GM23248 (cell line): ENCODE measurements at regions not wholly inside any gene's neighbourhood (a gene's known extent, or its start where the extent isn't known, plus 50 kb on each side); places are given as distances from the start of the nearest gene placed in this dataset.
A peak's percentile ranks its signal among the peaks of the same experiment; 100 is the strongest.

Experiments used
- DNase-seq: peaks from one replicate; pipeline ENCODE4 v3.0.0-alpha.2; 2015
- H2AFZ ChIP-seq: fragments of 200-600 bp; sonication (generic); 2 replicates; pipeline ENCODE4 v1.6.1; 2016; ENCODE audit warnings: antibody characterized with exemption
- H3F3A ChIP-seq: fragments of 200-600 bp; sonication (generic); 2 replicates; pipeline ENCODE4 v1.6.1; 2016; ENCODE audit warnings: mild to moderate bottlenecking, antibody characterized with exemption, mixed run types; ENCODE audit not compliant: insufficient read depth
- H3K27ac ChIP-seq: fragments of 200-600 bp; sonication (generic); 2 replicates; pipeline ENCODE4 v1.5.1; 2016; ENCODE audit warnings: mild to moderate bottlenecking
- H3K27me3 ChIP-seq: fragments of 200-600 bp; sonication (generic); replicated peaks from 2 replicates; pipeline ENCODE4 v1.6.1; 2016; ENCODE audit warnings: mild to moderate bottlenecking; ENCODE audit not compliant: insufficient read depth
- H3K36me3 ChIP-seq: fragments of 200-600 bp; sonication (generic); 2 replicates; pipeline ENCODE4 v1.6.1; 2016; ENCODE audit warnings: low read depth, mild to moderate bottlenecking
- H3K4me1 ChIP-seq: fragments of 200-600 bp; sonication (generic); 2 replicates; pipeline ENCODE4 v1.6.1; 2016; ENCODE audit warnings: mild to moderate bottlenecking; ENCODE audit not compliant: insufficient read depth
- H3K4me2 ChIP-seq: fragments of 200-600 bp; sonication (generic); one replicate; pipeline ENCODE4 v1.6.1; 2016; ENCODE audit warnings: mild to moderate bottlenecking; ENCODE audit not compliant: unreplicated experiment
- H3K4me3 ChIP-seq: fragments of 200-600 bp; sonication (generic); 2 replicates; pipeline ENCODE4 v1.5.1; 2016; ENCODE audit warnings: mild to moderate bottlenecking
- H3K79me2 ChIP-seq: fragments of 200-600 bp; sonication (generic); 2 replicates; pipeline ENCODE4 v1.6.1; 2016; ENCODE audit warnings: mild to moderate bottlenecking; ENCODE audit not compliant: insufficient read depth
- H3K9ac ChIP-seq: fragments of 200-600 bp; sonication (generic); 2 replicates; pipeline ENCODE4 v1.6.1; 2016; ENCODE audit warnings: mild to moderate bottlenecking
- H3K9me2 ChIP-seq: fragments of 200-600 bp; sonication (generic); 2 replicates; pipeline ENCODE4 v1.6.1; 2016; ENCODE audit warnings: mixed run types, mild to moderate bottlenecking, moderate library complexity; ENCODE audit not compliant: insufficient read depth
- H3K9me3 ChIP-seq: fragments of 200-600 bp; sonication (generic); one replicate; pipeline ENCODE4 v1.6.1; 2017; ENCODE audit warnings: low read depth
- H4K20me1 ChIP-seq: fragments of 200-600 bp; sonication (generic); 2 replicates; pipeline ENCODE4 v1.6.0; 2016; ENCODE audit not compliant: insufficient read depth
- EZH2 ChIP-seq: fragments of 200-600 bp; sonication (generic); IDR thresholded peaks from 2 replicates; pipeline ENCODE4 v1.6.1; 2018; ENCODE audit warnings: antibody characterized with exemption, mild to moderate bottlenecking; ENCODE audit not compliant: insufficient read depth, poor library complexity, severe bottlenecking
- EZH2phosphoT487 ChIP-seq: fragments of 200-600 bp; sonication (generic); IDR thresholded peaks from 2 replicates; pipeline ENCODE4 v1.6.1; 2018; ENCODE audit warnings: antibody characterized with exemption, moderate library complexity, mild to moderate bottlenecking, low read depth; ENCODE audit not compliant: insufficient read depth
- WGBS, 2 experiments: methylation state at CpG; one replicate each; pipeline ENCODE4 v1.1.6; 2015 to 2017; ENCODE audit warnings: low lambda C conversion rate in 2 of 2, low coverage in 1 of 2; ENCODE audit errors: missing lambda C conversion rate in 2 of 2; 5-methylcytosine and 5-hydroxymethylcytosine counted together
- in situ Hi-C: fragments of 300-500 bp; cut with MboI; formaldehyde crosslinking; loops from 2 replicates; pipeline ENCODE4 v1.15.0; 2020

- H3K9me2 ChIP-seq, result no peaks in the 10 kb centered on the region
- WGBS, 2 experiments, result 54 to 60% methylated on average over 4 of the region's 4 CpGs
- no peak overlapping the region for H3K4me3 ChIP-seq
- in situ Hi-C loops, result no loop called here
- DNase-seq, result no peak
- no peaks in the 10 kb centered on the region for H3K79me2 ChIP-seq
- no peaks in the 10 kb centered on the region for H4K20me1 ChIP-seq
- H2AFZ ChIP-seq, result no peak overlapping the region
- no peaks in the 10 kb centered on the region for H3F3A ChIP-seq
- H3K4me1 ChIP-seq, result no peaks in the 10 kb centered on the region
- no peak overlapping the region for H3K4me2 ChIP-seq
- no peaks in the 10 kb centered on the region for H3K36me3 ChIP-seq
- no peak for TF ChIP-seq EZH2phosphoT487
- no peak for TF ChIP-seq EZH2
- no peak overlapping the region for H3K27ac ChIP-seq
- peaks cover 3% of the 10 kb centered on the region; the same call in 1 of the 2 replicates for H3K27me3 ChIP-seq
- no peak overlapping the region for H3K9ac ChIP-seq
- no peaks in the 10 kb centered on the region for H3K9me3 ChIP-seq
These were observed 102.0 kb upstream of the LRFN2 start for GRCh38 chr6:40689185-40689584.

- H3K27me3 ChIP-seq, result peaks cover 3% of the 10 kb centered on the region; the same call in 1 of the 2 replicates
- no peaks in the 10 kb centered on the region for H3K36me3 ChIP-seq
- H3K4me3 ChIP-seq, result no peak overlapping the region
- no peak for DNase-seq
- no peak overlapping the region for H2AFZ ChIP-seq
- H3K27ac ChIP-seq, result no peak overlapping the region
- 51 to 62% methylated on average over 7 of the region's 7 CpGs for WGBS, 2 experiments
- no peak overlapping the region for H3K9ac ChIP-seq
- no peaks in the 10 kb centered on the region for H3K9me2 ChIP-seq
- H3K9me3 ChIP-seq, result no peaks in the 10 kb centered on the region
- no peaks in the 10 kb centered on the region for H4K20me1 ChIP-seq
- in situ Hi-C loops, result no loop called here
- no peak overlapping the region for H3K4me2 ChIP-seq
- H3K79me2 ChIP-seq, result no peaks in the 10 kb centered on the region
- no peaks in the 10 kb centered on the region for H3K4me1 ChIP-seq
- no peaks in the 10 kb centered on the region for H3F3A ChIP-seq
- no peak for TF ChIP-seq EZH2
- TF ChIP-seq EZH2phosphoT487, result no peak
These were observed 101.1 kb upstream of the LRFN2 start for GRCh38 chr6:40688214-40688761.

DNA sequence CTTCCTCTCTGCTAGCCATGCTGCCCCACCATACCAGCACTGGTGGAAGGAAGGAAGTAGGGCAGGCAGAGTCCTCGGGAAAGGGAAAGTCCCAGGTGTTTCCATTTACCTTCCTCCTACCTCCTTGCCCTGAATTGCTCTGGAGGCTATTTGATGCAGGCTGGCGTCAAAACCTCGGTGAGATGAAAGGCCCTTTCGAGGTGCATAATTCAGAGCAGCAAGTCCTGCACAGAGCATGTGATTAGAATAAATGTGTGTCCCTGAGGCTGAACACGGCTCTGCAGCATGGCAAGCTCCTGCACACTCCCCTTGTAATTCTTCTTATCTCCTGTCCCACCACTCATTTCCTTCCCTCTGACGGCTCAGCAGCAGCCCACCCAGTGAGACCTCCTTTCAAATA is 98.7 kb upstream of the LRFN2 start:
- Histone ChIP-seq H3K9ac (no peak overlapping the region), H3F3A (no peaks in the 10 kb centered on the region), H4K20me1 (no peaks in the 10 kb centered on the region), H2AFZ (no peak overlapping the region), H3K9me3 (no peaks in the 10 kb centered on the region), H3K27ac (no peak overlapping the region), H3K36me3 (no peaks in the 10 kb centered on the region), H3K79me2 (no peaks in the 10 kb centered on the region), H3K4me1 (no peaks in the 10 kb centered on the region), H3K4me3 (no peak overlapping the region), H3K27me3 (peaks cover 3% of the 10 kb centered on the region; the same call in 1 of the 2 replicates), H3K9me2 (no peaks in the 10 kb centered on the region), H3K4me2 (no peak overlapping the region)
- WGBS, 2 experiments, result 8 to 13% methylated on average over 6 of the region's 6 CpGs
- in situ Hi-C loops, result no loop called here
- no peak for DNase-seq
- no peak for TF ChIP-seq EZH2phosphoT487
- no peak for TF ChIP-seq EZH2

GRCh38 chr6:40681622-40682021 is 94.5 kb upstream of the LRFN2 start:
- no peak overlapping the region for H3K4me2 ChIP-seq
- DNase-seq, result no peak
- H3F3A ChIP-seq, result no peaks in the 10 kb centered on the region
- no peaks in the 10 kb centered on the region; the same call in 1 of the 2 replicates for H3K27me3 ChIP-seq
- no peak overlapping the region for H3K9ac ChIP-seq
- H3K36me3 ChIP-seq, result no peaks in the 10 kb centered on the region
- no peaks in the 10 kb centered on the region for H3K4me1 ChIP-seq
- no peak overlapping the region for H3K4me3 ChIP-seq
- no peak overlapping the region for H2AFZ ChIP-seq
- TF ChIP-seq EZH2, result no peak
- TF ChIP-seq EZH2phosphoT487, result no peak
- in situ Hi-C loops, result no loop called here
- H4K20me1 ChIP-seq, result no peaks in the 10 kb centered on the region
- no peak overlapping the region for H3K27ac ChIP-seq
- H3K9me2 ChIP-seq, result no peaks in the 10 kb centered on the region
- H3K9me3 ChIP-seq, result no peaks in the 10 kb centered on the region
- no peaks in the 10 kb centered on the region for H3K79me2 ChIP-seq
- WGBS, 2 experiments, result 54 to 59% methylated on average over 3 of the region's 3 CpGs

DNA sequence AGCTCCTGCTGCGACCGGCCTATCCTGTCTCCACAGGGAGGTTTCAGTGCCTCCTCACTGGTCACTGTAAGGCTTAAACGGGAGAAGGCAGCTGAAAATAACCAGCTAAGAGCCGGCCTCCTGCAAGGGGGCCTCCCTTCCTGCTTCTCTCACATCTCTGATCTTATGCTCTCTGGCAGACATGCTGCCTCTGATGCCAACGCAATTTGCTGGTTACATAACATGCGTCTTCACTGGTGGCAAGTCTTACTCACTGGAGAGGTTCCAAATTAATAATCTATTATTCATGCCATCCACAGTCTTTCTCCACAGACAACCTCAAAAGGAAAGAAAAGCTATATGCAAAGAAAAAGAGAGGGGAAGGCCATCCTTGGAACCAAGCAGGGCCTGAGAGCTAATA is 91.8 kb upstream of the LRFN2 start:
- peak; percentile 14 for DNase-seq
- H3K4me1 ChIP-seq, result no peaks in the 10 kb centered on the region
- no peaks in the 10 kb centered on the region for H4K20me1 ChIP-seq
- 47 to 49% methylated on average over 6 of the region's 6 CpGs for whole genome bisulfite sequencing, 2 experiments
- no peaks in the 10 kb centered on the region for H3K9me3 ChIP-seq
- TF ChIP-seq EZH2phosphoT487, result no peak
- TF ChIP-seq EZH2, result no peak
- no peaks in the 10 kb centered on the region for H3K9me2 ChIP-seq
- in situ Hi-C loops, result no loop called here
- H3K36me3 ChIP-seq, result no peaks in the 10 kb centered on the region
- no peaks in the 10 kb centered on the region for H3K79me2 ChIP-seq
- no peak overlapping the region for H3K4me3 ChIP-seq
- no peak overlapping the region for H2AFZ ChIP-seq
- H3F3A ChIP-seq, result no peaks in the 10 kb centered on the region
- no peak overlapping the region for H3K9ac ChIP-seq
- no peak overlapping the region for H3K4me2 ChIP-seq
- H3K27me3 ChIP-seq, result no peaks in the 10 kb centered on the region; the same call in 1 of the 2 replicates
- no peak overlapping the region for H3K27ac ChIP-seq
